Lower leg skin (tissue), 3 donors: ENCODE measurements at regions not wholly inside any gene's neighbourhood (a gene's known extent, or its start where the extent isn't known, plus 50 kb on each side); places are given as distances from the start of the nearest gene placed in this dataset.

Source experiments
- POLR2A ChIP-seq, 2 donors: fragments of 450-650 bp; IDR thresholded peaks; one replicate each; pipeline ENCODE4 v1.6.1; 2016 to 2017; ENCODE audit warnings: antibody characterized with exemption in 2 of 2, mild to moderate bottlenecking in 1 of 2, moderate library complexity in 1 of 2
- TF ChIP-seq, protein P1 (sequence below), 3 donors: fragments of 450-650 bp; IDR thresholded peaks; one replicate each; pipeline ENCODE4 v1.5.1; 2016; ENCODE audit warnings: antibody characterized with exemption in 3 of 3, mild to moderate bottlenecking in 3 of 3, moderate library complexity in 2 of 3

DNA sequence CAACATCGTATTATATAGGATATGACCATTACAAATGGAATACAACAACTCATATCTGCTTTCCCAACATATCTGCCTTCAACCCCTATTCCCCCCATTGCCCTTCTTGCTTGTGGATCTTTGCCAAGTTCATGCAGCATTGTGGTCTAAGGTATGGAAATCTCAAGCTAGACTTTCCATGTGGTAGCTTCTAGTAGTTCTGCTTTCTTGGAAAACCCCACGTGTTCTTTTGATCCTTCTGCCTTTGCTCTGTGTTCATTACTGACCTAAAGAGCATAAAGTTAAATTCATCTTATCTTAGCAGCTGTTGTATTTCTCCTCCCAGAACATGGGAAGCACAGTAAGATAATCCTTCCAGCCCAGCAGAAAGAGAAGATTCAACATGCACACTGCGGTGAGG lies 202.0 kb upstream of the SALL1 start:
- TF ChIP-seq, protein P1, sequence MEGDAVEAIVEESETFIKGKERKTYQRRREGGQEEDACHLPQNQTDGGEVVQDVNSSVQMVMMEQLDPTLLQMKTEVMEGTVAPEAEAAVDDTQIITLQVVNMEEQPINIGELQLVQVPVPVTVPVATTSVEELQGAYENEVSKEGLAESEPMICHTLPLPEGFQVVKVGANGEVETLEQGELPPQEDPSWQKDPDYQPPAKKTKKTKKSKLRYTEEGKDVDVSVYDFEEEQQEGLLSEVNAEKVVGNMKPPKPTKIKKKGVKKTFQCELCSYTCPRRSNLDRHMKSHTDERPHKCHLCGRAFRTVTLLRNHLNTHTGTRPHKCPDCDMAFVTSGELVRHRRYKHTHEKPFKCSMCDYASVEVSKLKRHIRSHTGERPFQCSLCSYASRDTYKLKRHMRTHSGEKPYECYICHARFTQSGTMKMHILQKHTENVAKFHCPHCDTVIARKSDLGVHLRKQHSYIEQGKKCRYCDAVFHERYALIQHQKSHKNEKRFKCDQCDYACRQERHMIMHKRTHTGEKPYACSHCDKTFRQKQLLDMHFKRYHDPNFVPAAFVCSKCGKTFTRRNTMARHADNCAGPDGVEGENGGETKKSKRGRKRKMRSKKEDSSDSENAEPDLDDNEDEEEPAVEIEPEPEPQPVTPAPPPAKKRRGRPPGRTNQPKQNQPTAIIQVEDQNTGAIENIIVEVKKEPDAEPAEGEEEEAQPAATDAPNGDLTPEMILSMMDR (IDR thresholded peaks at IDR 0.05) = no peak
- TF ChIP-seq POLR2A (IDR thresholded peaks at IDR 0.05) = no peak
